Natural killer cell (primary cell): ENCODE measurements at regions not wholly inside any gene's neighbourhood (a gene's known extent, or its start where the extent isn't known, plus 50 kb on each side); places are given as distances from the start of the nearest gene placed in this dataset.

Source experiments
- ATAC-seq, 3 donors: fragments of 150-1000 bp in 2 of 3; fragments of 200-7000 bp in 1 of 3; cut with Tn5 transposase; 1 replicate in 1 of 3; 2 replicates in 2 of 3; pipeline ENCODE4 v1.10.0; 2021; ENCODE audit warnings: mild to moderate bottlenecking in 2 of 3, moderate library complexity in 2 of 3
- DNase-seq, 2 donors: peaks; one replicate each; pipeline versions ENCODE4 v3.0.0 to v3.0.0-alpha.2; 2013 to 2021; ENCODE audit warnings: mixed read lengths in 1 of 2
- H3K27ac ChIP-seq: one replicate; pipeline ENCODE4 v1.5.1; 2013; ENCODE audit warnings: mild to moderate bottlenecking, low read length
- H3K27me3 ChIP-seq: one replicate; pipeline ENCODE4 v1.6.1; 2013; ENCODE audit warnings: low read length; ENCODE audit not compliant: control insufficient read depth, insufficient read depth
- H3K36me3 ChIP-seq: one replicate; pipeline ENCODE4 v1.6.1; 2013; ENCODE audit warnings: low read length; ENCODE audit not compliant: control insufficient read depth, insufficient read depth
- H3K4me1 ChIP-seq: one replicate; pipeline ENCODE4 v1.6.1; 2013; ENCODE audit warnings: low read length; ENCODE audit not compliant: control insufficient read depth, insufficient read depth
- H3K4me3 ChIP-seq: one replicate; pipeline ENCODE4 v1.5.1; 2013; ENCODE audit warnings: low read length
- H3K9me3 ChIP-seq: one replicate; pipeline ENCODE4 v1.6.1; 2013; ENCODE audit warnings: low read length; ENCODE audit not compliant: control insufficient read depth, insufficient read depth
- H3K27ac Mint-ChIP-seq, 2 donors: one replicate each; pipeline ENCODE4 v1.8.0; 2022; ENCODE audit warnings: mild to moderate bottlenecking in 2 of 2, mixed read lengths in 2 of 2, moderate library complexity in 1 of 2
- H3K27me3 Mint-ChIP-seq, 2 donors: one replicate each; pipeline ENCODE4 v1.8.0; 2022; ENCODE audit warnings: low read depth in 2 of 2, mixed read lengths in 2 of 2
- H3K36me3 Mint-ChIP-seq: one replicate; pipeline ENCODE4 v1.8.0; 2022; ENCODE audit warnings: mixed read lengths
- H3K4me1 Mint-ChIP-seq, 2 donors: one replicate each; pipeline ENCODE4 v1.8.0; 2022; ENCODE audit warnings: mixed read lengths in 2 of 2
- H3K4me3 Mint-ChIP-seq: one replicate; pipeline ENCODE4 v1.8.0; 2022; ENCODE audit warnings: mild to moderate bottlenecking, moderate library complexity, mixed read lengths
- H3K9me3 Mint-ChIP-seq, 2 donors: one replicate each; pipeline ENCODE4 v1.8.0; 2022; ENCODE audit warnings: mixed read lengths in 2 of 2
- WGBS: methylation state at CpG from one replicate; pipeline ENCODE4 v1.1.7; 2013; ENCODE audit warnings: missing lambda C conversion rate; ENCODE audit not compliant: insufficient coverage; 5-methylcytosine and 5-hydroxymethylcytosine counted together
- intact Hi-C: fragments of 100-400 bp; cut with micrococcal nuclease; formaldehyde crosslinking; loops from one replicate; pipeline ENCODE4 v1.14.2; 2022
- TF ChIP-seq, protein P1 (sequence below): fragments of 200-600 bp; IDR thresholded peaks from one replicate; pipeline ENCODE4 v1.8.0; 2022; ENCODE audit warnings: antibody characterized with exemption

DNA sequence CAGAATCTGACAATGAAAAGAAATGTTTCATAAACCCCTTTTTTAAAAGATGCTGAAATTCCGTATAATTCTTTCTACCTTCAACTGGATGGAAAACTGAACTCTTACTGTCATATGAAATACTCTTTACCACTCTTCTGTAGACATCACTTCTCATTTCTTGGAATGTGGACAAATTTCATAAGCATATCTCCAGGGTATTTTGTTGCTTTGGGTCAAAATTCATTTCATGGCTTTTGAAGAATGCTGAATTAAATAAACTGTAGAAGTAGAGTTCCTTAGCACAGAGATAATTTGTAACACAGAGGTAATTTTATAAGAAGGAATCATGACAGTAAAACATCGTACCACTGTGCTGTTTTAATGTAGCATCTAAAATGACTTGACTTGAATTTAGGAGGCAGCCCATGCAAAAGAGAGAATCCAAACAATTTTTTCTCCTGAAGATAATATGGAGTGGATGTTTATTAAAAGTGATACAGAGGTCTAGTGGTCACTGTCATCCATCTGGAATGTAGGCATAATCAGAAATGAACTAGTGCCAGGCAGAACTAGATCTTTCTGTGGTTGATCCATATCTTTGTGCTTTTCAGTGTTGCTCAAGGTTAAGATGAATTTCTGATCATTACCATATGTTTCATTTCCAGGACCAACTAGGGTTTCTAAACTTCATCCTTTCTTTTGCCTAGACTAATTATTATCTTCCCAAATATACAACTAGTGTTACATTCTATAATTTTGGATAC is 492.0 kb downstream of the KIF20B start:
- Histone ChIP-seq H3K27ac (no peak overlapping the region), H3K4me1 (no peaks in the 10 kb centered on the region), H3K27me3 (no peaks in the 10 kb centered on the region), H3K36me3 (no peaks in the 10 kb centered on the region), H3K9me3 (no peaks in the 10 kb centered on the region), H3K4me3 (no peak overlapping the region)
- TF ChIP-seq, protein P1, sequence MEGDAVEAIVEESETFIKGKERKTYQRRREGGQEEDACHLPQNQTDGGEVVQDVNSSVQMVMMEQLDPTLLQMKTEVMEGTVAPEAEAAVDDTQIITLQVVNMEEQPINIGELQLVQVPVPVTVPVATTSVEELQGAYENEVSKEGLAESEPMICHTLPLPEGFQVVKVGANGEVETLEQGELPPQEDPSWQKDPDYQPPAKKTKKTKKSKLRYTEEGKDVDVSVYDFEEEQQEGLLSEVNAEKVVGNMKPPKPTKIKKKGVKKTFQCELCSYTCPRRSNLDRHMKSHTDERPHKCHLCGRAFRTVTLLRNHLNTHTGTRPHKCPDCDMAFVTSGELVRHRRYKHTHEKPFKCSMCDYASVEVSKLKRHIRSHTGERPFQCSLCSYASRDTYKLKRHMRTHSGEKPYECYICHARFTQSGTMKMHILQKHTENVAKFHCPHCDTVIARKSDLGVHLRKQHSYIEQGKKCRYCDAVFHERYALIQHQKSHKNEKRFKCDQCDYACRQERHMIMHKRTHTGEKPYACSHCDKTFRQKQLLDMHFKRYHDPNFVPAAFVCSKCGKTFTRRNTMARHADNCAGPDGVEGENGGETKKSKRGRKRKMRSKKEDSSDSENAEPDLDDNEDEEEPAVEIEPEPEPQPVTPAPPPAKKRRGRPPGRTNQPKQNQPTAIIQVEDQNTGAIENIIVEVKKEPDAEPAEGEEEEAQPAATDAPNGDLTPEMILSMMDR = no peak
- Mint-ChIP-seq H3K4me1 (no peaks in the 10 kb centered on the region), H3K9me3 (peaks cover 0 to 2% of the 10 kb centered on the region in 2 donors), H3K4me3 (no peak overlapping the region), H3K27ac (no peak overlapping the region), H3K27me3 (no peaks in the 10 kb centered on the region), H3K36me3 (no peaks in the 10 kb centered on the region)
- intact Hi-C loops = no loop called here
- DNase-seq (no peak), ATAC-seq (no peak)
- WGBS = 95% methylated on average over 2 of the region's 2 CpGs

DNA sequence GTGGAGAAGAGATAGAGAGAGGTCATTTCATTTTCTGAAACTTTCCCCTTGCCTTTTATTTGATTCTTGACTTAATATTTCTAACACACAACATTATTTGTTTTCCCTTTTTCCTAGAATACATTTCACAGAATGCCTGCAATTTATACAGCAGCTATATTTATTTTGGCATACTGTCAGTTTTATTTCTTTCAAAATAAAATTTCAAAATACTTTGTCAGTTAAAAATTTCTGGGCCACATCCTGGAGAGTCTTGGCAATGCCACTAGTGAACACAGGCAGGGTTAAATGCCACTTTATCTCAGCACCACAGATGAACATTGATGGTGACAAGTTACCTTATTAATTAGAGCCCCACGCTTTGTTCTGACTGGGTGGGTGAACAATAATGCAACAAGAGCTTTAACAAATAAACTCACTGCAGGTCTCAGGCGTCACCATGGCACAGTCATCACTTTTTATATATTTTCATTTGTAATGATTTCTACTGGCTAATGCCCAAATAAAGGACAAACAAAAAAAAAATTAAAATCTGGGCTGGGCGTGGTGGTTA is 494.0 kb downstream of the KIF20B start:
- DNase-seq (no peak), ATAC-seq (no peak)
- Histone ChIP-seq H3K27me3 (no peaks in the 10 kb centered on the region), H3K4me3 (no peak overlapping the region), H3K9me3 (no peaks in the 10 kb centered on the region), H3K4me1 (no peaks in the 10 kb centered on the region), H3K36me3 (no peaks in the 10 kb centered on the region), H3K27ac (no peak overlapping the region)
- WGBS = 83% methylated on average over 3 of the region's 3 CpGs
- Mint-ChIP-seq H3K27me3 (no peaks in the 10 kb centered on the region), H3K4me1 (no peaks in the 10 kb centered on the region), H3K27ac (no peak overlapping the region), H3K4me3 (no peak overlapping the region), H3K36me3 (no peaks in the 10 kb centered on the region), H3K9me3 (no peaks in the 10 kb centered on the region)
- intact Hi-C loops = no loop called here
- TF ChIP-seq, protein P1 = no peak

DNA sequence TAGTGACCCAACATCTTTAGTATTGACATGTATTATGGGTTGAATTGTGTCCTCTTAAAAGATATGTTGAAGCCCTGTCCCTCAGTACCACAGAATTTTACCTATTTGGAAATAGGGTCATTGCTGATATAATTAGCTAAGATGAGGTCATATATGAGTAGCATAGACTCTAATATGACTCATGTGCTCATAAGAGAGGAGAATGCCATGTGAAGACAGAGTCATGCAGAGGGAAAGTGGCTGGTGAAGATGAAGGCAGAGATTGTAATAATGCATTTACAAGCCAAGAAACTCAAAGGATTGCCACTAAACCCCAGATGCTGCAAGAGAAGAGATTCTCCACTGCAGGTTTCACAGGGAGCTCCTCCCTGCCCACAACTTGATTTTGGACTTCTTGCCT is 496.4 kb downstream of the KIF20B start:
- H3K4me1 ChIP-seq = no peaks in the 10 kb centered on the region
- intact Hi-C loops = no loop called here
- no peak overlapping the region for H3K27ac ChIP-seq
- H3K27me3 ChIP-seq = no peaks in the 10 kb centered on the region
- H3K36me3 ChIP-seq = no peaks in the 10 kb centered on the region
- no peaks in the 10 kb centered on the region for H3K9me3 Mint-ChIP-seq
- H3K4me3 ChIP-seq = no peak overlapping the region
- TF ChIP-seq, protein P1 = no peak
- H3K4me1 Mint-ChIP-seq = no peaks in the 10 kb centered on the region
- ATAC-seq = no peak
- H3K36me3 Mint-ChIP-seq = no peaks in the 10 kb centered on the region
- DNase-seq = no peak
- H3K9me3 ChIP-seq = no peaks in the 10 kb centered on the region
- no peak overlapping the region for H3K4me3 Mint-ChIP-seq
- H3K27me3 Mint-ChIP-seq = no peaks in the 10 kb centered on the region
- H3K27ac Mint-ChIP-seq = no peak overlapping the region

- intact Hi-C loops = no loop called here
- no peak for DNase-seq
- Mint-ChIP-seq H3K36me3 (no peaks in the 10 kb centered on the region), H3K27me3 (no peaks in the 10 kb centered on the region), H3K4me1 (no peaks in the 10 kb centered on the region), H3K9me3 (peaks cover 2 to 6% of the 10 kb centered on the region in 2 donors), H3K4me3 (no peak overlapping the region), H3K27ac (no peak overlapping the region)
- Histone ChIP-seq H3K4me1 (no peaks in the 10 kb centered on the region), H3K4me3 (no peak overlapping the region), H3K27me3 (no peaks in the 10 kb centered on the region), H3K36me3 (no peaks in the 10 kb centered on the region), H3K27ac (no peak overlapping the region), H3K9me3 (no peaks in the 10 kb centered on the region)
- 50% methylated on average over 1 of the region's 2 CpGs for WGBS
- ATAC-seq = no peak
- TF ChIP-seq, protein P1 = no peak
Measured at GRCh38 chr10:90199093-90199492, 497.7 kb downstream of the KIF20B start.
